ENCODE measurements at regions not wholly inside any gene's neighbourhood (a gene's known extent, or its start where the extent isn't known, plus 50 kb on each side); places are given as distances from the start of the nearest gene placed in this dataset.

DNA sequence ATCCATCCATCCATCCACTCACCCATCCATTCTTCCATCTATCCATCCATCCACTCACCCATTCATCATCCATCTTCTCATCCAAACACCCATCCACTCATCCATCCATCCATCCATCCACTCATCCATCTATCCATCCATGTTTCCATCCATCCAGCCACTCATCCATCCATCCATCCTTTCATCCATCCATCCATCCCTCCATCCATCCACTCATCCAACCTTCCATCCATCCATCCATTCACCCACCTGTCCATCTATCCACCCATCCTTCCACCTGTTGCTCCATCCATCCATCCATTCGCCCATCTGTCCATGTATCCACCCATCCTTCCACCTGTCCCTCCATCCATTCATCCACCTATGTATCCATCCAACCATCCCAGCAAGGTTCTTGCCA, 378.4 kb upstream of the PFKP start:
- TF ChIP-seq, protein P1, sequence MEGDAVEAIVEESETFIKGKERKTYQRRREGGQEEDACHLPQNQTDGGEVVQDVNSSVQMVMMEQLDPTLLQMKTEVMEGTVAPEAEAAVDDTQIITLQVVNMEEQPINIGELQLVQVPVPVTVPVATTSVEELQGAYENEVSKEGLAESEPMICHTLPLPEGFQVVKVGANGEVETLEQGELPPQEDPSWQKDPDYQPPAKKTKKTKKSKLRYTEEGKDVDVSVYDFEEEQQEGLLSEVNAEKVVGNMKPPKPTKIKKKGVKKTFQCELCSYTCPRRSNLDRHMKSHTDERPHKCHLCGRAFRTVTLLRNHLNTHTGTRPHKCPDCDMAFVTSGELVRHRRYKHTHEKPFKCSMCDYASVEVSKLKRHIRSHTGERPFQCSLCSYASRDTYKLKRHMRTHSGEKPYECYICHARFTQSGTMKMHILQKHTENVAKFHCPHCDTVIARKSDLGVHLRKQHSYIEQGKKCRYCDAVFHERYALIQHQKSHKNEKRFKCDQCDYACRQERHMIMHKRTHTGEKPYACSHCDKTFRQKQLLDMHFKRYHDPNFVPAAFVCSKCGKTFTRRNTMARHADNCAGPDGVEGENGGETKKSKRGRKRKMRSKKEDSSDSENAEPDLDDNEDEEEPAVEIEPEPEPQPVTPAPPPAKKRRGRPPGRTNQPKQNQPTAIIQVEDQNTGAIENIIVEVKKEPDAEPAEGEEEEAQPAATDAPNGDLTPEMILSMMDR (IDR thresholded peaks at IDR 0.05; ENCODE audit: borderline replicate concordance, extremely low read depth, low read length, poor library complexity, severe bottlenecking) = no peak
- TF ChIP-seq EZH2 (IDR thresholded peaks at IDR 0.05; ENCODE audit: borderline replicate concordance, low read depth, low read length, severe bottlenecking) = no peak

All from DND-41 (cell line).